ENCODE measurements at regions not wholly inside any gene's neighbourhood (a gene's known extent, or its start where the extent isn't known, plus 50 kb on each side); places are given as distances from the start of the nearest gene placed in this dataset.

DNA sequence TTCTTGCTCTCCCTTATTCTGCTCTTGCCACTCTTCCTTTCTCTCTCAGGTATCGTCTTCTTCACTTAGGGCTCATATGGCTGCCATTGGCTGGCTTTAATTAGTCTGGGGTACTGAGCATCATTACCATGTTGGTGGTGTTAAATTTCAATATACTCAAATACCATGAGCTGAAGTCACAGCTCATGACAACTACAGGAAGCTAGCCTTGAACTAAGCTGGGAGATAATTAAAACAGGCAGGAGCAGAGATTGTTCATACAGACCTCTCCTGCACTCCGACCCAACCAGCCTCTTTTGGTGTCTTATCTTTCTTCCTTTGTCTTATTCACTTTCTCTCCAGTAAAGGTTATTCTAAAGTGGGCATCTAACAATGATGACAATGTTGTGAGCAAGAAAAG is 130.9 kb upstream of the BLID start:
- TF ChIP-seq SP4 (IDR thresholded peaks at IDR 0.05; ENCODE audit: low read length) = no peak
- no peak for TF ChIP-seq ZNF274 (IDR thresholded peaks at IDR 0.05; ENCODE audit: borderline replicate concordance, extremely low read depth, low read length)
- Histone ChIP-seq H3K4me2 (ENCODE audit: insufficient read depth in 1 of 2, low read depth in 2 of 2, low read length in 2 of 2) (no peak overlapping the region), H3K79me1 (ENCODE audit: low read depth, low read length) (no peaks in the 10 kb centered on the region), H3K9me3 (ENCODE audit: insufficient read depth in 2 of 2, low read depth in 1 of 2, low read length in 1 of 2) (no peaks in the 10 kb centered on the region), H3K23me2 (ENCODE audit: low read depth, low read length) (no peaks in the 10 kb centered on the region), H3K4ac (replicated peaks; ENCODE audit: insufficient read length, low read depth, low read length) (no peak overlapping the region), H3K4me1 (replicated peaks in 1 of 4; ENCODE audit: control insufficient read depth in 3 of 4, insufficient read depth in 4 of 4, low read length in 3 of 4) (no peaks in the 10 kb centered on the region), H3K23ac (ENCODE audit: insufficient read length) (no peak overlapping the region), H4K5ac (ENCODE audit: insufficient read length, low read depth, low read length) (no peak overlapping the region), H2BK120ac (replicated peaks; ENCODE audit: low read depth, low read length) (no peak overlapping the region), H2BK15ac (ENCODE audit: low read length) (no peak overlapping the region), H2BK20ac (ENCODE audit: low read length) (no peak overlapping the region), H2BK5ac (ENCODE audit: low read depth, low read length) (no peak overlapping the region), H3K14ac (ENCODE audit: insufficient read length) (no peak overlapping the region), H4K8ac (ENCODE audit: extremely low read depth, insufficient read depth, low read length) (no peak overlapping the region), H2AFZ (ENCODE audit: low read length) (no peak overlapping the region), H3K27ac (ENCODE audit: low read depth, low read length) (no peak overlapping the region), H3K79me2 (ENCODE audit: control insufficient read depth in 1 of 2, insufficient read depth in 2 of 2, low read length in 2 of 2) (no peaks in the 10 kb centered on the region), H3K4me3 (ENCODE audit: extremely low read depth in 1 of 4, insufficient read depth in 2 of 4, low read depth in 3 of 4, low read length in 4 of 4) (no peak overlapping the region), H4K91ac (replicated peaks; ENCODE audit: insufficient read length, low read length) (no peak overlapping the region), H3K36me3 (ENCODE audit: control insufficient read depth in 2 of 4, insufficient read depth in 4 of 4, low read length in 3 of 4) (no peaks in the 10 kb centered on the region), H3K27me3 (replicated peaks in 1 of 4; ENCODE audit: control insufficient read depth in 3 of 4, extremely low read depth in 1 of 4, insufficient read depth in 3 of 4, low read length in 3 of 4) (no peaks in the 10 kb centered on the region), H3K56ac (replicated peaks; ENCODE audit: insufficient read length, low read depth, low read length) (no peak overlapping the region), H2BK12ac (ENCODE audit: low read depth, low read length) (no peak overlapping the region), H3K18ac (ENCODE audit: extremely low read depth, low read length) (no peak overlapping the region), H3K9ac (replicated peaks in 1 of 4; ENCODE audit: extremely low read depth in 1 of 4, low read depth in 3 of 4, low read length in 3 of 4) (no peak overlapping the region), H4K20me1 (replicated peaks in 1 of 2; ENCODE audit: control insufficient read depth in 1 of 2, insufficient read depth in 2 of 2, low read length in 2 of 2) (no peaks in the 10 kb centered on the region), H2AK5ac (ENCODE audit: low read depth, low read length) (no peak overlapping the region)
- 84% methylated on average over 2 of the region's 2 CpGs; no CpG with 5 or more reads in 1 of the 2 experiments for WGBS, 2 experiments (ENCODE audit: extremely low coverage in 1 of 2, insufficient coverage in 1 of 2, insufficient read length in 1 of 2, insufficient replicate concordance in 2 of 2, low coverage in 1 of 2, low lambda C conversion rate in 2 of 2, missing lambda C conversion rate in 1 of 2)
- ChIA-PET CTCF (ENCODE audit: partially characterized antibody) (interaction anchor here (1.2 to 1.3 kb wide), 2 partner anchors 11 to 12 kb away, joined by 3 to 4 read pairs; no protein-coding TSS in a partner anchor), POLR2A (ENCODE audit: partially characterized antibody) (no interaction called here)
- DNase-seq (ENCODE audit: low read depth in 1 of 2, low spot score in 2 of 2) (no peak), FAIRE-seq (no peak)

Data from H1 (cell line).